ENCODE measurements at regions not wholly inside any gene's neighbourhood (a gene's known extent, or its start where the extent isn't known, plus 50 kb on each side); places are given as distances from the start of the nearest gene placed in this dataset.

GRCh38 chr3:193987186-193987585, 148.8 kb upstream of the HES1 start:
- no peak for TF ChIP-seq REST (tag by site-specific recombination; IDR thresholded peaks at IDR 0.05)
- TF ChIP-seq CTCF (tag by site-specific recombination; IDR thresholded peaks at IDR 0.05) = no peak
- no peak for TF ChIP-seq BCL11A (tag by site-specific recombination; IDR thresholded peaks at IDR 0.05; ENCODE audit: low read depth)
- TF ChIP-seq ZNF449 (tag by site-specific recombination; IDR thresholded peaks at IDR 0.05) = no peak
- no peak for TF ChIP-seq ZSCAN30 (tag by site-specific recombination; IDR thresholded peaks at IDR 0.05)
- TF ChIP-seq BCL6B (tag by site-specific recombination; IDR thresholded peaks at IDR 0.05) = no peak
- TF ChIP-seq ZBTB7A (tag by site-specific recombination; IDR thresholded peaks at IDR 0.05; ENCODE audit: low read depth) = no peak
- TF ChIP-seq BCL11B (tag by site-specific recombination; IDR thresholded peaks at IDR 0.05; ENCODE audit: low read depth) = no peak
- no peak for TF ChIP-seq ZNF677 (tag by site-specific recombination; IDR thresholded peaks at IDR 0.05)
- TF ChIP-seq ZNF623 (tag by site-specific recombination; IDR thresholded peaks at IDR 0.05) = no peak
- TF ChIP-seq ZNF544 (tag by site-specific recombination; IDR thresholded peaks at IDR 0.05) = no peak
- no peak for TF ChIP-seq ZBTB21 (tag by site-specific recombination; IDR thresholded peaks at IDR 0.05)
- TF ChIP-seq ZNF18 (tag by site-specific recombination; IDR thresholded peaks at IDR 0.05) = no peak
- no peak for TF ChIP-seq ZNF350 (tag by site-specific recombination; IDR thresholded peaks at IDR 0.05)

Measured in HEK293 (cell line).